GM21447 (cell line): ENCODE measurements at regions not wholly inside any gene's neighbourhood (a gene's known extent, or its start where the extent isn't known, plus 50 kb on each side); places are given as distances from the start of the nearest gene placed in this dataset.
"Not testable (repeated sequence)": the region's sequence is repeated elsewhere in the genome, so short reads cannot be mapped to it uniquely, and the experiment has no call there.

Source experiments
- ATAC-seq: cut with Tn5 transposase; IDR thresholded peaks from one replicate; pipeline ENCODE4 v1.9.1; 2021; ENCODE audit not compliant: unreplicated experiment

DNA sequence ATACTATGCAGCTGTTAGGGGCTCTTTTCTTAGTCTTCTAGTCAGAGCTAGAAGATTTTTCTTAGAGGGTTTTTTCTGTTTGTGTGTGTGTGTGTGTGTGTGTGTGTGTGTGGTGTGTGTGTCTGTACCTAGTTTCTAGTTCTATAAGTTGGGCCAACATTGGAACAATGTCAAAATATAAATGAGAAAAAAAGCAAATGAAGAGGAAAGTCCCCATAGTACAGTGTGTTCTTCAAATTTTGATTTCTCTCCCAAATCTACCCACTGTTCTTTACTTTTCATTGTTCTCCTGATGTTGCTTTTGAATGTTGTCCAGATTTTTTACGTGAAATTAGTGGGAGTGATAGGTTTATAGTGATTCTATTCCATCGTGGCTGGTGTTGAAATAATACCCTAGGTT lies 2153.4 kb upstream of the RAG2 start:
- no peak for ATAC-seq

GRCh38 chr11:38746516-38746915 lies 2148.5 kb upstream of the RAG2 start:
- ATAC-seq, result not testable (repeated sequence)

- ATAC-seq, result no peak
Measured at GRCh38 chr11:38723361-38723760, 2125.3 kb upstream of the RAG2 start.

DNA sequence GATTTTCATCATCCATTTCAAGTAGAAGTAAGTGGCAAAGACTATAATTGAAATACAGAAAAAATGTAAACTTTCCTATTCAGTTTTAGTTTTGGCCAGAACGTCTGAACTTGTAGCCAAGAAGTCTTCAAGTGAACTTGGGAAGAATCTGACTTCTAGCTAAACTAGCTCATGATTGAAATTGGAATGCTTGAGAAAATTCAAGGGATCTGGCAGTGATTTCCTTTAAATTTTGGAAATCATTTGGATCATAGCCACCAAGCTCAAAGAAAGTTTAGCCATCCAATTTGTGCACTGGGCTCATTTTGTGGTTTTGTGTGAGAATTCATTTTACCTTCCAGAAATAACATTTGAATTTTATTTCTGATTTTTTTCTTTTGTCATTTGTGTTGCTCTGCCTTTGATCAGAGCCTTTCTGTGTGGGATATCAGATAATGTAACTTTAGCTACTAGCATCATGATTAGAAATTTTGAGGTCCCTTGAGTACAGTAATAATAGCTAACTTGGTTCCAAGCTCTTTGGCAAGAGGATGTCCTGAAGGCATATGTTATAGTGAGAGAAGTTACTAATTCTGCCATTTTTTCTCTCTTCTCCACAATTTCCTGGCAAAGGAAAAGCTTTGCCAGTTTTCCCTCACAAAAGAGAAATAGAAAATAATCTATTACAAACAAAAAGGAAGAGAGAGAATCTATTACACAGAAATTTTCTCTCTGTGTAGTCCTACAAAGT lies 2123.7 kb upstream of the RAG2 start:
- no peak for ATAC-seq

DNA sequence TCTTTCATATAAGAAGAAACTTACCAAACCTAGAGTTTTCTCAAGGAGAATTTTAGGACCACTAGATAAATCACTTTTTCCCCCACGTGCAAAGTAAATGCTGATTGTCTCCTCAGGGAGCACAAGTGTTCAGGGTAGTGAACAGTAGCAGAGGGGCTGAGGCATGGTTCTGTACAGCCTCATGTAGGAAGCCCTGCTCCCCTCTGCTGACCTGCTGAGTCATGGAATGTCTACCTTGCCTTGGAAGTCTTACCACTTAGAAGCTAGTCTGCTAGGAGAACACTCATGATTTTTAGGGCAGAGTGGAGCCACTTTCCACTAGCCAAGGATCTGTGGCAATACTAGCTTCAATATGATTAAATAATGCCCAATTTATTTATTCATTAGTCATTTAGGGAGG lies 2120.6 kb upstream of the RAG2 start:
- no peak for ATAC-seq

GRCh38 chr11:38718049-38718448 lies 2120.0 kb upstream of the RAG2 start:
- ATAC-seq, result no peak

DNA sequence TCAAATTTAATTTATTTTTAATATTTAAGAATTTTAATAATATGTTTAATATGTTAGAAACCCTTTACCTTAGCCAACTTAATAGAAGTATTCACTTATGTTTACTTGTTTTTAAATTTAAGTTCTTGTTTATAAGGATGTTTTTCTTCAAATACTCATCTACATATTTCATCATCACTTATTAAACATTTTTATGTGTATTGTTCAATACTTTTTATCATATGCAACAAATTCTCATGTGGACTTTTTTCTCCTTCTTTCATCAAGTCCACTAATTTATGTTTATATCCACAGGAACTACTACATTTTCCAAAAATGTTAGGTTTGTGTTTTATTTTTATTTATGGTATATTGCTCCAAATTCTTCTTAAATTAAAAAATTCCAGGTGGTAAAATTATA lies 2113.1 kb upstream of the RAG2 start:
- no peak for ATAC-seq

DNA sequence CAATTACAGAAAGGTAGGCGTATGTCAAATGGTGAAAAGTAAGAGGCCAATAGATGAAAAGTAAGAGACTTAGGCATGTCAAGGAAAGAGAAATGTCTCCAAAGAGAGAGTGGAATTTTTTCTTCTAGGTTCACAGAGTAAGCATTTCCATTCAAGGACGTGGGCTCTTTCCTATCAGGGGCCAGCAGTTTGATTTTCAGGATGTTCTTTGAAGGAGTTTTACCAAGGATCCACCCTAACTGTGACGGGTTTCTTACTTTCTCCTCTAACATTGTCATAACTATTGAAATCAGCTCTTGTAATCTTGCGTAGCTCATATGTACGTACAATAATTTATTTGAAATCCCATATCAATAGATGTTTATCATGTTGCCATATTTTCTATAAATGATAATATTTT lies 2112.2 kb upstream of the RAG2 start:
- no peak for ATAC-seq

DNA sequence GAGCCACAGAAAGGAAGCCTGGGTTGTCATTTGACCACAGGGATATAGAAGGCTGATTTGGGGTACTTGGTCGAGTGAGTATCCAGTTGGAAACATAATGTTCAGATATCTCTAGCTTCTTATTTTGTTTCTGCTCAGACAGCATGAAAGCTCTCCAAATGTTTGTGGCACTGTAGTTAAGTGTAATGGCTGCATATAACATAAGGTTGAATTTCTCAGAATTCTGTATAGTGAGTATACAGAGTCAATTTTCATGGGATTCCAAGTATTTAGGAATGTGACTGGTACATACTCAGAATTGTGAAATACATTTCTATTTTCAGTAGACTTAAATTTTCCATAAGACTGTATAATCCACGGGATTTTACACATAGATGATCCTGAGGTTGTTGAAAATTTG lies 2102.1 kb upstream of the RAG2 start:
- ATAC-seq, result no peak

DNA sequence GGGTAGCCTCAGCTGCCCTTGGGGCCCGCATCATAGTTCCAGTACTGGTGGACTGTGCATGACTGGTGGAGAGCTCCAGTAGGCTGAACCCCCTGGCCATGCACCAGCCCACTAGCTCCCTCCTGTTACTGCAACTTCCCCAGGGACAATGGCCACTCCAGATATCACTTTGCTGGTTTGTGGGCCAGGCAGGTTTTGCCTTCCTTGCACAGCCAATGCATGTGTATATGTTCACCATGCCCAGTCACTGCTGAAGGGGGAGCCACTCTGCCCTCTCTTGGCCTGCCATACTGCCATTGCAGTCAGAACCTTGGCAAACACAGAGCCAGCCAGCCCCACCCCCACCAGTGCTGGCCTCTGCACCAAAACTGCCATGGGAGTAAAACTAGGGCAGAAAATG lies 2095.3 kb upstream of the RAG2 start:
- no peak for ATAC-seq

- ATAC-seq, result not testable (repeated sequence)
Measured at GRCh38 chr11:38690211-38690610, 2092.2 kb upstream of the RAG2 start.

DNA sequence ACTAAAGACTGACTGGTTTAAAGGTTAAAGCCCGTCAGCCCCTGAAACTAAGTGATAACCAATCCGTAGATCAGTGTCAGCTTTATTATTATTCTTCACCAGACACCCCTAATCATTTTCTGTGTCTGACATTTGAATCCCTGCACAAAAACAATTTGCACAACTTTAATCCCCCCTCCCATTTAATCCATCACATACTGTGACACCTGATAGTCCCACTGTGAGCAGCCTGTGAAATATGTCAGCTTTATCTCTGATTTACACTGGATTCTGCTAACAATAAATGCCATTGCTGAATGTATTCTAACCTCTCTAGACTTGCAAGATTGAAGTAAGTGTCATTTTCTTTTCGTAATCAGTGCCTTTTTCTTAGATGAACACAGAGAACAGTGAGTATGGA lies 2089.0 kb upstream of the RAG2 start:
- ATAC-seq, result no peak

- no peak for ATAC-seq
Measured at GRCh38 chr11:38683484-38683883, 2085.4 kb upstream of the RAG2 start.

DNA sequence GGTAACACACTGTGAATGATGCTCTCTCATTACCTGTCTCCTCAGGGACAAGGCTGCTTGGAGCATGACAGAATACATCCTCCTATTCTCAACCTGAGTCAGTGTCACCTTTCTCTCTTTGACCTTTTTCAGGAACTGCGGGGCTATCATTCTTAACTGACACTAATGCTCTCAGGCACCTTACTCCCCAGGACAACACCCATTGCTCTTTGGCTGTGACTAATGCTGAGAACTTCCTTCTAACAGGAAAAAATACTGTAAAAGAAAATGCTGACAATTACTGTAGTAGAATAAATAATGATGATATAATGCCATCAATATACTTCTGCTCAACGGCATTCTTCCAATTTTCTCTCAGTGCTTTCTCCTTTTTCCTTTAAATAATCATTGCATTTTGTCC lies 2082.7 kb upstream of the RAG2 start:
- no peak for ATAC-seq

DNA sequence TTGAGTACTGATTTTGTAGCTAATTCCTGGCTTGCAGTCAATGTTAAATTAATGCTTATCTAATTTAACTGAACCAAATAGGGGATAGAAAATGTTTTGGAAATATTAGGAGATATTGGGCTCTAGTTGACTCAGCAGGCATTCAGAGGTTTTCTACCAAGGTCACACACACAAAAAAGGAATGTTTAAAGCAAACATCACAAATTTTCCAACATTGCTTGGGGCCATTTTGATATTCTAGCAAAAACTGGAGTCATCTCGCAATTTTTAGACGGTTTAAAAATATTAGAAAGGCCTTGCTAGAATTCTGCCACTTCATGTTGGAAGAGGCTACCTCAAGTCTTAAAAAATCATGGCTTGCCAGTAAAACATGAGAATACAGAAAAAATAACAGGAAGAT lies 2082.1 kb upstream of the RAG2 start:
- ATAC-seq, result no peak

DNA sequence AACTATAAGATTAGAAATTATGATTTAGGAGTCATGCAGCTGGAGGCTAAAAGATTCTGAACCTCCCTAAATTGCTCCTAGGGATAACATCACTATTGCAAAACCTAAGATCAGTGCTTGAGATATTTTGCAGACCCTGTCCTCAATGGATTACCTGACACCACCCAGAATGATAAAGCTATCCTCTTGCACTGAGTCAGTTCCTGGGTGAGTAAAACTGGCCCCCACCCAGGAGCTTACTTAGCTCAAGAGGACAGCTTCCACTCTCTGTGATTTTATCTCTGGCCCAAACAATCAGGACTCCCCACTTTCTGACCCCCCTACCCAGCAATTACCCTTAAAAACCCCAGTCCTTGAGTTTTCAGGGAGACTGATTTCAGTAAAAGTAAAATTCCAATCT lies 2074.4 kb upstream of the RAG2 start:
- no peak for ATAC-seq

DNA sequence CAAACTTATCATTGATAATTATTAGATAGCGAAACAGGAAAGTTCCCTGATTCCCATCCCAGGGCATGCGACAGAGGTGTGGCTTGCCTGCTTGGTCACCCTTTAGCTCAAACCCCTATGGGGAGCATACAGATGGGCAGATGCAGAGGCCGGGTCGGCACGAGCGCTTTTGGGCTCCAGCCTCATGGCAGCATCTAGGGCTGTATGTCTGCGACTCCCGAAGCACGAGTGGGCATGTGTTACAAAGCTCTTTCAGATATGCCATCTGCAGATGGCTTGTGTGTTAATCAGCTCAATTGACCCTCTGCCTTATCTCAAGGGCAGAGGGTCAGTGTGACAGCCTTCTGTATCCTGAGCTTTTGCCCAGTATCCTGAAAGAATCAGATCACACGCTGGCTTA lies 2069.3 kb upstream of the RAG2 start:
- ATAC-seq, result no peak

DNA sequence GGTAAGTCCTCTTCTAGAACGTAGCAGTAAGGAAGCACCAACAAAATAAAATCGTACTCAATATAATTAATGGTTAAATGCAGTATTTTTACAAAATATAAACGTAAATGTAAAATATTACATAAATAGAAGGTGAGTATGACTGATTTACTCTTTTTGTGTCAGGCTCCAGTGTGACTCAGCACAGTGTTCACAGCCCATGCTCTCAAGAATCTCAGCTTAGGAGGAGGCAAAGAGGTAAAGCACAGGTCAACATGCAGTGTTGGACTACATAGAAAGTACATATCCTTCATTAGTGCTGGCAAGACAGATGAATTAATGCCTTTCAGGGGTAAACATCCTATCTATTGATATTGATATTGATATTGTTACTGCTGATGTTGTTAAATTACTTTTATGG lies 2050.6 kb upstream of the RAG2 start:
- no peak for ATAC-seq

DNA sequence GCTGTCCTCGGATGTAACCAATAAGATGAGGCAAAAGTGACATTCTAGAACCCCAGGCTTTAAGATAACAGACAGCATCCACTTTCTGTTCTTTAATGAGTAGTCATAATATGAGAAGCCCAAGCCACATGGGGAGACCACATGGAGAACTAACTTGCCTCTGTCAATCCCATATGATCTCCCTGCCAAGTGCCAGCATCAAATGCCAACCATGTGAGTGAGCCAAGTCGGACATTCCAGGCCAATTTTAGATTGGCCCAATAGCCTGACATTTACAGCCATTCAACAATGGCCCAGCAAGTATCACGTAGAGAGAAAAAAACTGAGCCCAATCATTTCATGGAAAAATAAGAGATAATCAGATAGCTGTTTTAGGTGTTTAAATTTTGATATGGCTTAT lies 2048.3 kb upstream of the RAG2 start:
- no peak for ATAC-seq

- ATAC-seq, result no peak
Measured at GRCh38 chr11:38640854-38641253, 2042.8 kb upstream of the RAG2 start.

DNA sequence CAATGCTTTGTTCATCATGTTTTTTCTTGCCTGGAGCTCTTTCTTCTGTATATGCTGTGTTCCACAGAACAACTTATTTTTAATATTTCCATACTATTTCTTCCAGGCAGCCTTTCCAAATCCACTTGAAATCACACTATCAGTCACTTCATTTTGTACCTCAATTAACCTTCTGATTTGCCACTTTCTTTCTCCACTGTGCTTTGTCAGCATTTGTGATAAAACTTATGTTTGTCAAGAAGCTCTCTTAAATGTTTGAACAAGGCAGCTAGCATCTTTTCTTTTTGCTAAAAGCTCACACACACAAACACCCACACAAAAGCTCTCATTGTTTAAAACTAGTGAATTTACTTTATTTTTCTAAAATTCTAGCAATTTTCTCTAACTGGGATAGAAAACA lies 2014.7 kb upstream of the RAG2 start:
- no peak for ATAC-seq

DNA sequence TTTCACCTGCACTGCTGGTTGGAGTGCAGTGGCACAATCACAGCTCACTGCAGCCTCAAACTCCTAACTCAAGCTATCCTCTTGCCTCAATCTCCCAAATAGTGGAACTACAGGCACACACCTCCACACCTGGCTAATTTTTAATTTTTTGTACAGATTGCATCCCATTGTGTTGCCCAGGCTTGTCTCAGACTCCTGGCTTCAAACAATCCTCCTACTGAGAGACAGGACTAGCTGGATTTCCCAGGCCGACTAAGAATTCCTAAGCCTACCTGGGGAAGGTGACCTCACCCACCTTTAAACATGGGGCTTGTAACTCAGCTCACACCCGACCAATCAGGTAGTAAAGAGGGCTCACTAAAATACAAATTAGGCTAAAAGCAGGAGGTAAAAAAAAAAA lies 2003.3 kb upstream of the RAG2 start:
- not testable (repeated sequence) for ATAC-seq

DNA sequence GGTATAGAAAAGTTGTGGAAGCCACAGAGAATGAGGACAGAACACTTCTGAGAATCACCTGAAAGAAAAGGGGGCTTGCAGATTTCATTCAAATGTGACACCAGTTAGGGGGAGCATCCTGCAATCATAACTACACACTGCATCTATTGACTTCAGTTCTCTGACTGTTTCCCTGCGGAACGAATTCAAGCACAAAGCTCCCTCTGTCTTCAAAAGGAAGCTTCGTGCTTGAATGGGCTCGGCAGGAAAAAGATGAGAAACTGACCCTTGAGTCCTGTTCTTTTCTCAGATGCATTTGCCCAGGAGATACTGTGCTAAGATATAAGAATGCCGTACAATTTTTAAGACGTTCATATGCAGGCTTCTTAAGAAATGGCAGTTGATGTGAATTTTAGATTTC lies 2000.4 kb upstream of the RAG2 start:
- ATAC-seq, result no peak
